DND-41 (cell line): ENCODE measurements at regions not wholly inside any gene's neighbourhood (a gene's known extent, or its start where the extent isn't known, plus 50 kb on each side); places are given as distances from the start of the nearest gene placed in this dataset.

Source experiments
- EZH2 ChIP-seq: IDR thresholded peaks from 3 replicates; pipeline ENCODE4 v1.6.1; 2012; ENCODE audit warnings: borderline replicate concordance, low read depth, mild to moderate bottlenecking, moderate library complexity, low read length, inconsistent platforms; ENCODE audit not compliant: severe bottlenecking
- TF ChIP-seq, protein P1 (sequence below): IDR thresholded peaks from 2 replicates; pipeline ENCODE4 v1.5.1; 2012; ENCODE audit warnings: borderline replicate concordance, low read length, moderate library complexity, mild to moderate bottlenecking; ENCODE audit not compliant: poor library complexity, severe bottlenecking; ENCODE audit errors: extremely low read depth

DNA sequence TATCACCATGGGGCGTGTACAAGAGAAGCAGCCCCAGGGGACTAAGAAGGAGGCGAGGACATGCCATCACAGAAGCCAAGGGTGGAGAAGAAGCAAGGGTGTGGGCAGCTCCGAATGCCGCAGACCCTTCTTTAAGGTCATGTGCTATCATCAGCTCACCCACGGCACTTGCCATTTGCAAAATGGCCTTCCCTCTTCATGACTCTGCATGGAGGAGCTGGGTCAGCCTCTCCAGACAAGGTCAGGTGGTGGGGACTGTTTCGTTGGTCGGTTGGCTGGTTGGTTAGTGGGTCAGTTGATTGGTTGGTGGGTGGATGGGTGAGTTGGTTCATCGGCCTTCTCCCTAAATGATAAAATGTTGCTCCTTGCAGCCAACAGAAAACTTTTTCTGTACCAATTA, 622.5 kb downstream of the TBC1D22A start:
- TF ChIP-seq, protein P1, sequence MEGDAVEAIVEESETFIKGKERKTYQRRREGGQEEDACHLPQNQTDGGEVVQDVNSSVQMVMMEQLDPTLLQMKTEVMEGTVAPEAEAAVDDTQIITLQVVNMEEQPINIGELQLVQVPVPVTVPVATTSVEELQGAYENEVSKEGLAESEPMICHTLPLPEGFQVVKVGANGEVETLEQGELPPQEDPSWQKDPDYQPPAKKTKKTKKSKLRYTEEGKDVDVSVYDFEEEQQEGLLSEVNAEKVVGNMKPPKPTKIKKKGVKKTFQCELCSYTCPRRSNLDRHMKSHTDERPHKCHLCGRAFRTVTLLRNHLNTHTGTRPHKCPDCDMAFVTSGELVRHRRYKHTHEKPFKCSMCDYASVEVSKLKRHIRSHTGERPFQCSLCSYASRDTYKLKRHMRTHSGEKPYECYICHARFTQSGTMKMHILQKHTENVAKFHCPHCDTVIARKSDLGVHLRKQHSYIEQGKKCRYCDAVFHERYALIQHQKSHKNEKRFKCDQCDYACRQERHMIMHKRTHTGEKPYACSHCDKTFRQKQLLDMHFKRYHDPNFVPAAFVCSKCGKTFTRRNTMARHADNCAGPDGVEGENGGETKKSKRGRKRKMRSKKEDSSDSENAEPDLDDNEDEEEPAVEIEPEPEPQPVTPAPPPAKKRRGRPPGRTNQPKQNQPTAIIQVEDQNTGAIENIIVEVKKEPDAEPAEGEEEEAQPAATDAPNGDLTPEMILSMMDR, result no peak
- TF ChIP-seq EZH2, result no peak
